Activated T-cell treated with anti-CD3 and anti-CD28 coated beads for 24 hours (primary cell): ENCODE measurements at regions not wholly inside any gene's neighbourhood (a gene's known extent, or its start where the extent isn't known, plus 50 kb on each side); places are given as distances from the start of the nearest gene placed in this dataset.

ENCODE experiments used
- DNase-seq: peaks from one replicate; pipeline ENCODE4 v3.0.0-alpha.2; 2020; ENCODE audit warnings: low read depth

- no peak for DNase-seq
Observed at GRCh38 chr1:4016351-4017130, 116.5 kb upstream of the C1orf174 start.

- DNase-seq, result no peak
Observed at GRCh38 chr1:4017636-4018365, 117.7 kb upstream of the C1orf174 start.

- DNase-seq, result no peak
Observed at GRCh38 chr1:4018466-4019146, 118.5 kb upstream of the C1orf174 start.

DNA sequence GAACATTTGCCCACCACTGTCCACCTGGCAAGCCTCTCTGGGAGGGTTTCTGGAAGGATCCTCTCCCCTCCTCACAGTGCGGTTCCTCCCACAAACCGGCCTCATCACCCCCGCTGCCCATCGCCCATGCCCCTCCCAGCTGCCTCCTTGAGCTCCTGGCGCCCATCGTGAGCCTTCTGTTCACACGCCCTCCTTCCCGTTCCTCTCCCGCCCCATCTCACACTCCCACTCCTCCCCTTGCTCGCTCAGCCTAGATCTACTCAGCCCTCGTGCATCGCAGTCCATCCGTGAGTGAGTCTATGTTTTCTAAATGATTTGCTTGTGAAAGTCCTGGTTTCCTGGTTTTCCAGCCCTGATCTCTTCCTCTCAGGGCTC is 119.1 kb upstream of the C1orf174 start:
- no peak for DNase-seq

- DNase-seq, result no peak
Observed at GRCh38 chr1:4019606-4020331, 119.7 kb upstream of the C1orf174 start.

DNA sequence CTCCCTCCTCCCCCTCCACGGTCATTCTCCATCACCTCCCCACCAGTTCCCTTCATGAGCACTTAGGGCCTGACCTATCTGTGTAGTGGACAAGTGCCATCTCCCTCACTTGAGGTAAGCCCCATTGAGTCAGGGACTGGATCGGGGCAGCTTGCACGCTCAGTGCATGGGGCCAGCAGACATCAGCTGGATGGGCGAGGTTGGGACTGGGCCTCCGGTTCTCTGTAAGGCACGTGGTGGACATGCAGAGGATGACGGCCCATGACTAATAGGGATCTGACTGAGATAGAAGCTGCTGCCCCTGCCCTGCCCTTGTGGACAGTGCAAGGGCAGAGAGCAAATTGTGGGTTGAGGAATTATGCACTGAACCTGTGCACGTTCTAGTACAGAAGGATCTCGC is 120.4 kb upstream of the C1orf174 start:
- DNase-seq, result no peak

GRCh38 chr1:4021136-4021973 is 121.3 kb upstream of the C1orf174 start:
- no peak for DNase-seq

- no peak for DNase-seq
Observed at GRCh38 chr1:4021974-4022268, 121.8 kb upstream of the C1orf174 start.

- DNase-seq, result no peak
Observed at GRCh38 chr1:4022715-4023114, 122.6 kb upstream of the C1orf174 start.

- DNase-seq, result no peak
Observed at GRCh38 chr1:4023678-4024077, 123.6 kb upstream of the C1orf174 start.

- no peak for DNase-seq
Observed at GRCh38 chr1:4024811-4025210, 124.7 kb upstream of the C1orf174 start.

- DNase-seq, result no peak
Observed at GRCh38 chr1:4025752-4026151, 125.7 kb upstream of the C1orf174 start.

GRCh38 chr1:4027008-4027407 is 126.9 kb upstream of the C1orf174 start:
- DNase-seq, result no peak

- DNase-seq, result no peak
Observed at GRCh38 chr1:4027492-4028138, 127.5 kb upstream of the C1orf174 start.

DNA sequence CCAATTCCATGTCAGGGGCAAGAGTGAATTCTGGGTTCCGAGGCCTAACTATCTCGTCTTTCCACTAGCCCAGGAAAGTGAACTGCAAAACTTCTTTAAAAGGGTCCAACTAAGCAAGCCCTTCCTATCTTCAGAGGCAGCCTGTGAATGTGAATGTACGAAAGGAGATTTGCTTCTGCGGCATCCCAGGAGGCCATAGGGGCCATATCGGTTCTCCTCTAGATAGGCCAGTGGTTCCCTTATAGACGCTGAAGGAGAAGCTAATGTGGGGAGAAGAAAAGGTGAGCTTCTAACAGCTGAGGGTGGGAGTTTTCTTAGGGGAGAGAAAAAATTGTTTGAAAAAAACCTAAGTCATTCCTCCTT is 128.0 kb upstream of the C1orf174 start:
- DNase-seq, result no peak

- DNase-seq, result no peak
Observed at GRCh38 chr1:4029376-4029775, 129.3 kb upstream of the C1orf174 start.

DNA sequence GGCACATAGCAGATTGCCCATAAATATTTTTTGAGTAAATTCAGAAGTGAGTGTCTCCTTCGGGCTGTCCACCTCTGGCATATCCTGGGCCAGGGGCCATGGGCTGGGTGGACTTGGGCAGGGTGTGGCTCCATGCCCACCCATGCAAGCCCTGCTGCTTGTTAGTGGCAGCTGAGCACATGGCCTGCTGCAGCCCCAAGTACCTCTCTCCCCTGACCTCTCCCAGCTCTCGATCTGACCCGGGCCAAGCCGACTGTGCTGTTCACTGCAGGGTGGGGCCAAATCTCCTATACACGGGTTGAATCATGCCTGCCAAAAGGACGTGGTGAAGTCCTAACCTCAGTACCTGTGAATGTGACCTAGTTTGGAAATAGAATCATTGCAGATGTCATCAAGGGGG is 132.5 kb upstream of the C1orf174 start:
- no peak for DNase-seq

DNA sequence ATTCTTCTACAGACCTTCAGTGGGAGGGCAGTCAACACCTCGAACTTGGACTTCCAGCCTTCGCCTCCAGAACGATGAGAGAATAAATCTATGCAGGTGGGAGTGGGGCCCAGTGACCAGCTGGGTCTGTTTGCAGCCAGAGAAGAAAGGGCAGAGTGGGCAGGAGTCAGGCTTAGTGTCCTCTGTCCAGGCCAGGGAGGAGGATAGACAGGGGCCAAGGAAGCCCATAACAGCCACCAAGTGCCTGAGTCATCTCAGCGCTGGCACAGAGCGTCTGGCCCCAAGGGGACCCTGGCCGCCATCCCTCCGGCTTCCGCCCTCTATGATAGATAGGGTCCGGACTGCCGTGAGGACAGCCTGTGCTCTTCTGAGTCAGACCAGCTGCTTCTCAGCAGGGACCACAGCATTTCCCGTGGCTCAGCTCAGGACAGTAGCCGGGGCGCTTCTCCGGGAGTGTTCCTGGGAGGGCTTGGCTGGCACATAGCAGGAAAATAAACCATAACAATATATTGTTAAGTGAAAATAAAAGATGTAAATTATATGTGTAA is 133.1 kb upstream of the C1orf174 start:
- DNase-seq, result no peak

GRCh38 chr1:4033713-4034112 is 133.6 kb upstream of the C1orf174 start:
- no peak for DNase-seq

GRCh38 chr1:4034318-4034887 is 134.3 kb upstream of the C1orf174 start:
- no peak for DNase-seq

DNA sequence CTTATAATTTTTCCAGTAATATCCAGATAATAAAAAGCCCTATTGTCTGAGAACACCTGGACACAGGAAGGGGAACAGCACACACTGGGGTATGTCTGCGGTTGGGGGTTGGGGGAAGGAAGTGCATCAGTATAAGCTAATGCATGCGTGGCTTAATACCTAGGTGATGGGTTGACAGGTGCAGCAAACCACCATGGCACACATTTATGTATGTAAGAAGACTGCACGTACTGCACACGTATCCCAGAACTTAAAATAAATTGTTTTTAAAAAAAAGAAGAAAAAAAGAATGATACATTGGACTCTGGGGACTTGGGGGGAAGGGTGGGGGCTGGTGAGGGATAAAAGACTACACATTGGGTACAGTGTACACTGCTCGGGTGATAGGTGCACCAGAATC is 144.9 kb upstream of the C1orf174 start:
- no peak for DNase-seq
